ENCODE measurements at regions not wholly inside any gene's neighbourhood (a gene's known extent, or its start where the extent isn't known, plus 50 kb on each side); places are given as distances from the start of the nearest gene placed in this dataset.

GRCh38 chr13:55613429-55614187 lies 1527.1 kb upstream of the PRR20A start:
- no peak for TF ChIP-seq CTCF (IDR thresholded peaks at IDR 0.05)
- TF ChIP-seq POLR2A (IDR thresholded peaks at IDR 0.05): no peak
- TF ChIP-seq POLR2AphosphoS5 (IDR thresholded peaks at IDR 0.05): no peak

Data from suprapubic skin (tissue), 4 donors.